SK-N-SH (cell line): ENCODE measurements at regions not wholly inside any gene's neighbourhood (a gene's known extent, or its start where the extent isn't known, plus 50 kb on each side); places are given as distances from the start of the nearest gene placed in this dataset.

Experiments used
- CTCF ChIA-PET: fragments of 300-600, 350-600 bp; formaldehyde crosslinking; extraction: SDS; loops from one replicate; lab custom pipeline; 2021; lab: Yijun Ruan, JAX
- POLR2A ChIA-PET: fragments of 350-600 bp; sonication (Branson Sonifier 250); formaldehyde crosslinking; extraction: SDS; loops from one replicate; lab custom pipeline; 2020; ENCODE audit warnings: antibody characterized with exemption, inconsistent platforms; lab: Yijun Ruan, JAX
- DNase-seq: peaks from one replicate; pipeline ENCODE4 v3.0.0; 2012
- H2AFZ ChIP-seq: fragments of 200-600 bp; sonication (generic); 2 replicates; pipeline ENCODE4 v1.8.1; 2016; ENCODE audit warnings: antibody characterized with exemption, mild to moderate bottlenecking, low read depth
- H3F3A ChIP-seq: fragments of 200-600 bp; sonication (generic); replicated peaks from 2 replicates; pipeline ENCODE3; 2016; ENCODE audit warnings: antibody characterized with exemption, mild to moderate bottlenecking; ENCODE audit not compliant: insufficient read depth
- H3K27ac ChIP-seq, 2 experiments: fragments of 200-500 bp in 1 of 2; fragments of 200-600 bp in 1 of 2; sonication (Bioruptor generic) in 1 of 2; sonication (generic), shearing (Covaris generic) in 1 of 2; 2 replicates each; pipeline versions ENCODE4 v1.5.1 to v1.6.1; 2014 to 2016; ENCODE audit warnings: low read depth in 2 of 2, inconsistent platforms in 1 of 2, low read length in 1 of 2, mild to moderate bottlenecking in 1 of 2, mixed read lengths in 1 of 2
- H3K27me3 ChIP-seq: fragments of 200-600 bp; sonication (generic), shearing (Covaris generic); 2 replicates; pipeline ENCODE4 v1.6.1; 2016; ENCODE audit warnings: mixed run types; ENCODE audit not compliant: insufficient read depth
- H3K36me3 ChIP-seq, 2 experiments: fragments of 200-500 bp in 1 of 2; fragments of 200-600 bp in 1 of 2; sonication (Bioruptor generic) in 1 of 2; sonication (generic) in 1 of 2; replicated peaks in 1 of 2; 2 replicates each; pipeline versions ENCODE3 to v1.5.1; 2014 to 2016; ENCODE audit warnings: low read length in 1 of 2, mild to moderate bottlenecking in 1 of 2; ENCODE audit not compliant: insufficient read depth in 2 of 2, control insufficient read depth in 1 of 2
- H3K4me1 ChIP-seq, 2 experiments: fragments of 200-500 bp in 1 of 2; fragments of 200-600 bp in 1 of 2; sonication (Bioruptor generic) in 1 of 2; sonication (generic), shearing (Covaris generic) in 1 of 2; 2 replicates each; pipeline versions ENCODE4 v1.5.1 to v1.6.1; 2014 to 2016; ENCODE audit warnings: low read depth in 1 of 2, low read length in 1 of 2, mixed run types in 1 of 2; ENCODE audit not compliant: insufficient read depth in 2 of 2, control insufficient read depth in 1 of 2
- H3K4me2 ChIP-seq: fragments of 200-600 bp; sonication (generic), shearing (Covaris generic); 2 replicates; pipeline ENCODE4 v1.6.1; 2017; ENCODE audit warnings: mixed run types
- H3K4me3 ChIP-seq, 2 experiments: fragments of 200-500 bp in 1 of 2; fragments of 200-600 bp in 1 of 2; sonication (Bioruptor generic) in 1 of 2; sonication (generic), shearing (Covaris generic) in 1 of 2; 2 replicates each; pipeline versions ENCODE4 v1.5.1 to v1.8.1; 2014 to 2016; ENCODE audit warnings: low read depth in 2 of 2, inconsistent platforms in 1 of 2, low read length in 1 of 2, mild to moderate bottlenecking in 1 of 2, mixed read lengths in 1 of 2, moderate library complexity in 1 of 2
- H3K79me2 ChIP-seq: fragments of 200-600 bp; sonication (generic); 2 replicates; pipeline ENCODE4 v1.8.1; 2017; ENCODE audit warnings: mild to moderate bottlenecking; ENCODE audit not compliant: insufficient read depth
- H3K9ac ChIP-seq: fragments of 200-600 bp; sonication (generic); 2 replicates; pipeline ENCODE4 v1.6.1; 2017; ENCODE audit warnings: mixed run types
- H3K9me2 ChIP-seq: fragments of 200-600 bp; sonication (generic); 2 replicates; pipeline ENCODE4 v1.6.1; 2017; ENCODE audit warnings: mixed run types
- H3K9me3 ChIP-seq: fragments of 200-600 bp; sonication (generic); 2 replicates; pipeline ENCODE4 v1.6.1; 2017; ENCODE audit warnings: mixed run types, mild to moderate bottlenecking, moderate library complexity
- H4K20me1 ChIP-seq: fragments of 200-600 bp; sonication (generic); 2 replicates; pipeline ENCODE4 v1.6.1; 2017; ENCODE audit warnings: mild to moderate bottlenecking, mixed run types; ENCODE audit not compliant: insufficient read depth
- CHD2 ChIP-seq: fragments of 150-350 bp; IDR thresholded peaks from 2 replicates; pipeline ENCODE4 v1.6.1; 2018; ENCODE audit warnings: low read length; ENCODE audit not compliant: partially characterized antibody
- CTCF ChIP-seq: fragments of 200-600 bp; sonication (generic); IDR thresholded peaks from 2 replicates; pipeline ENCODE4 v1.6.1; 2017; ENCODE audit warnings: antibody characterized with exemption, mild to moderate bottlenecking, moderate library complexity
- ELF1 ChIP-seq: IDR thresholded peaks from 2 replicates; pipeline ENCODE4 v1.4.0; 2012
- FOSL2 ChIP-seq: IDR thresholded peaks from 2 replicates; pipeline ENCODE4 v1.4.0; 2012; ENCODE audit warnings: low read depth, mild to moderate bottlenecking, moderate library complexity, borderline replicate concordance
- FOXJ3 ChIP-seq: sonication (generic); formaldehyde crosslinking; IDR thresholded peaks from 2 replicates; pipeline ENCODE4 v1.5.1; 2020; ENCODE audit warnings: mild to moderate bottlenecking, missing genetic modification reagents
- FOXM1 ChIP-seq: IDR thresholded peaks from 2 replicates; pipeline ENCODE4 v1.4.0; 2012; ENCODE audit warnings: low read depth, mild to moderate bottlenecking
- GATA2 ChIP-seq: sonication (generic); formaldehyde crosslinking; IDR thresholded peaks from 2 replicates; pipeline ENCODE4 v1.5.0; 2020; ENCODE audit warnings: mild to moderate bottlenecking, missing genetic modification reagents
- JUND ChIP-seq: IDR thresholded peaks from 2 replicates; pipeline ENCODE4 v1.4.0; 2012
- MXI1 ChIP-seq: IDR thresholded peaks from 2 replicates; pipeline ENCODE4 v1.6.1; 2012; ENCODE audit warnings: mild to moderate bottlenecking, low read depth, low read length, improper control_type of control experiment
- NRF1 ChIP-seq: IDR thresholded peaks from 2 replicates; pipeline ENCODE4 v1.6.1; 2012; ENCODE audit warnings: low read depth, mild to moderate bottlenecking, low read length
- PBX3 ChIP-seq: IDR thresholded peaks from 2 replicates; pipeline ENCODE4; 2012
- REST ChIP-seq: IDR thresholded peaks from 2 replicates; pipeline ENCODE4 v1.6.1; 2012; ENCODE audit warnings: mild to moderate bottlenecking, low read depth, low read length, moderate library complexity
- RFX5 ChIP-seq: IDR thresholded peaks from 2 replicates; pipeline ENCODE4 v1.6.1; 2012; ENCODE audit warnings: mild to moderate bottlenecking, improper control_type of control experiment, low read length
- SMC3 ChIP-seq: IDR thresholded peaks from 2 replicates; pipeline ENCODE4 v1.6.1; 2012; ENCODE audit warnings: low read depth, low read length, improper control_type of control experiment
- TCF12 ChIP-seq: IDR thresholded peaks from 2 replicates; pipeline ENCODE4 v1.4.0; 2012
- TEAD4 ChIP-seq: IDR thresholded peaks from 2 replicates; pipeline ENCODE4 v1.4.0; 2012; ENCODE audit warnings: mild to moderate bottlenecking, borderline replicate concordance; ENCODE audit not compliant: insufficient read depth
- USF1 ChIP-seq: IDR thresholded peaks from 2 replicates; pipeline ENCODE4 v1.4.0; 2012; ENCODE audit warnings: low read depth, borderline replicate concordance
- USF2 ChIP-seq: fragments of 150-350 bp; IDR thresholded peaks from 2 replicates; pipeline ENCODE4 v1.6.1; 2017; ENCODE audit warnings: antibody characterized with exemption, low read length, low read depth, borderline replicate concordance
- YY1 ChIP-seq: IDR thresholded peaks from 2 replicates; pipeline ENCODE4 v1.4.0; 2012; ENCODE audit warnings: low read depth, mild to moderate bottlenecking
- ZBTB33 ChIP-seq: IDR thresholded peaks from 2 replicates; pipeline ENCODE4 v1.4.0; 2012; ENCODE audit warnings: low read depth, borderline replicate concordance
- WGBS: methylation state at CpG from one replicate; pipeline ENCODE4 v1.1.6; 2017; ENCODE audit warnings: low lambda C conversion rate; 5-methylcytosine and 5-hydroxymethylcytosine counted together

- CTCF ChIA-PET = interaction anchor here (0.6 to 3.4 kb wide), 6 partner anchors 11 to 406 kb away, joined by 3 to 34 read pairs (median 7); no protein-coding TSS in a partner anchor
- Histone ChIP-seq H3K9me2 (no peaks in the 10 kb centered on the region), H3K27ac (no peak overlapping the region), H2AFZ (no peak overlapping the region), H4K20me1 (no peaks in the 10 kb centered on the region), H3K4me1 (peaks cover 0 to 2% of the 10 kb centered on the region in 2 experiments; a peak in 1 of 4 replicates), H3K27me3 (no peaks in the 10 kb centered on the region), H3K4me3 (no peak overlapping the region), H3K36me3 (no peaks in the 10 kb centered on the region), H3K4me2 (no peak overlapping the region), H3K79me2 (no peaks in the 10 kb centered on the region), H3K9me3 (no peaks in the 10 kb centered on the region), H3F3A (no peaks in the 10 kb centered on the region), H3K9ac (no peak overlapping the region)
- 96% methylated on average over 6 of the region's 6 CpGs for WGBS
- POLR2A ChIA-PET = no interaction called here
- TF ChIP-seq NRF1 (no peak), CTCF (no peak), RFX5 (no peak), JUND (no peak), MXI1 (no peak), USF1 (no peak), CHD2 (no peak), ELF1 (no peak), PBX3 (no peak), YY1 (no peak), REST (no peak), FOSL2 (no peak), TEAD4 (no peak), GATA2 (CRISPR knock-in tag) (no peak), ZBTB33 (no peak), FOXM1 (no peak), FOXJ3 (CRISPR knock-in tag) (no peak), USF2 (no peak), SMC3 (no peak), TCF12 (no peak)
- no peak for DNase-seq
Measured at GRCh38 chr20:40970218-40970617, 58.4 kb upstream of the TOP1 start.
